Stimulated activated naive B cell treated with anti-CD40 and anti-IgM and Interleukin-4, amounts not matched to agents 10 μg/mL and 1 μg/mL and 100 μg/mL, for 72 hours (primary cell): ENCODE measurements at regions not wholly inside any gene's neighbourhood (a gene's known extent, or its start where the extent isn't known, plus 50 kb on each side); places are given as distances from the start of the nearest gene placed in this dataset.
"Not testable (repeated sequence)": the region's sequence is repeated elsewhere in the genome, so short reads cannot be mapped to it uniquely, and the experiment has no call there.

Experiments used
- ATAC-seq, 2 donors: fragments of 150-1000 bp; cut with Tn5 transposase; replicated peaks; 2 replicates each; pipeline ENCODE4 v1.10.0; 2021; ENCODE audit warnings: moderate library complexity in 1 of 2
- DNase-seq: peaks from one replicate; pipeline ENCODE4 v3.0.0; 2021
- H3K27ac Mint-ChIP-seq: one replicate; pipeline ENCODE4 v1.8.0; 2022; ENCODE audit warnings: mild to moderate bottlenecking, mixed read lengths
- H3K27me3 Mint-ChIP-seq, 2 donors: one replicate each; pipeline ENCODE4 v1.8.0; 2022; ENCODE audit warnings: mixed read lengths in 2 of 2
- H3K36me3 Mint-ChIP-seq, 2 donors: one replicate each; pipeline ENCODE4 v1.8.0; 2022; ENCODE audit warnings: mixed read lengths in 2 of 2, mild to moderate bottlenecking in 1 of 2
- H3K4me1 Mint-ChIP-seq, 2 donors: one replicate each; pipeline ENCODE4 v1.8.0; 2022; ENCODE audit warnings: mixed read lengths in 2 of 2, mild to moderate bottlenecking in 1 of 2
- H3K4me3 Mint-ChIP-seq, 2 donors: one replicate each; pipeline ENCODE4 v1.8.0; 2022; ENCODE audit warnings: mild to moderate bottlenecking in 2 of 2, mixed read lengths in 2 of 2, moderate library complexity in 1 of 2
- H3K9me3 Mint-ChIP-seq, 2 donors: one replicate each; pipeline ENCODE4 v1.8.0; 2022; ENCODE audit warnings: mixed read lengths in 2 of 2, mild to moderate bottlenecking in 1 of 2

GRCh38 chr12:28082096-28082495 lies 108.2 kb upstream of the CCDC91 start:
- H3K9me3 Mint-ChIP-seq = peaks cover 0 to 3% of the 10 kb centered on the region in 2 donors
- peaks cover 0 to 4% of the 10 kb centered on the region in 2 donors for H3K27me3 Mint-ChIP-seq
- no peak overlapping the region for H3K27ac Mint-ChIP-seq
- no peak for DNase-seq
- H3K4me1 Mint-ChIP-seq = no peaks in the 10 kb centered on the region
- no peaks in the 10 kb centered on the region for H3K36me3 Mint-ChIP-seq
- H3K4me3 Mint-ChIP-seq = no peak overlapping the region
- no peak for ATAC-seq

- Mint-ChIP-seq H3K4me3 (no peak overlapping the region), H3K27me3 (peaks cover 0 to 4% of the 10 kb centered on the region in 2 donors), H3K27ac (no peak overlapping the region), H3K36me3 (no peaks in the 10 kb centered on the region), H3K9me3 (peaks cover 0 to 1% of the 10 kb centered on the region in 2 donors), H3K4me1 (no peaks in the 10 kb centered on the region)
- DNase-seq = no peak
- no peak for ATAC-seq
These were observed 106.2 kb upstream of the CCDC91 start for GRCh38 chr12:28083840-28084678.

DNA sequence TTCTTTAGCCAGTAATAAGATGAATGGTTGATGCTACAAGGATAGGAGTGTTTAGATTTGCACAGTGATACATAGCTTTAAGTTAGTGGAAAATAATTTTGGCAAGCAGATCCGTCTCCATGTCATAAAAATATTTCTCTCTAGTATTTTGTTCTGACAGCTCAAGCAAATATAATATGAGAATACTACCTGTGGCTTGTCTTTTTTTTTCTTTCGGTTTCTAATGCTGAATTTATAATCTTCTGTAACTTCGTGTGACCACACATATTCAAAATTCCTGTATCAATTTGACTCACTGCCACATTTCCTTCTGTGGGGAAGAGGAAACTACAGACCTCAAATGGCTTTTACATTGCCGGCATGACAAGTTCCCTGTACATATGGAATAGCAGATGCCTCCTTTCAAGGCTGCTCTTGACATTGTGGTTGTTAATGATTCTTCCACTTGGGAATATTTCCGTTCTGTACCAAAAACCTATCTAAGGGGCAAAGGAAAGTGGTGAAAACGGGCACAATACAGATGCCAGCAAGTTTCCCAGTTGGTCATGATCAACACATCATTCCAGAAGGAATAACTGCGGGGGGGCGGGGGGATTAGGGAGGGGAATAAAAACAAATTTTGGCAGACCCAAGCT lies 103.6 kb upstream of the CCDC91 start:
- no peak overlapping the region for H3K4me3 Mint-ChIP-seq
- peaks cover 5 to 8% of the 10 kb centered on the region in 2 donors for H3K27me3 Mint-ChIP-seq
- no peak for ATAC-seq
- H3K9me3 Mint-ChIP-seq = peaks cover 0 to 1% of the 10 kb centered on the region in 2 donors
- H3K36me3 Mint-ChIP-seq = no peaks in the 10 kb centered on the region
- no peak for DNase-seq
- no peak overlapping the region for H3K27ac Mint-ChIP-seq
- peaks cover 0 to 4% of the 10 kb centered on the region in 2 donors for H3K4me1 Mint-ChIP-seq

- Mint-ChIP-seq H3K27me3 (peaks cover 8 to 10% of the 10 kb centered on the region in 2 donors), H3K9me3 (no peaks in the 10 kb centered on the region), H3K27ac (no peak overlapping the region), H3K36me3 (no peaks in the 10 kb centered on the region), H3K4me3 (no peak overlapping the region), H3K4me1 (peaks cover 0 to 4% of the 10 kb centered on the region in 2 donors)
- DNase-seq = no peak
- ATAC-seq = no peak
These were observed 101.5 kb upstream of the CCDC91 start for GRCh38 chr12:28088566-28089272.

DNA sequence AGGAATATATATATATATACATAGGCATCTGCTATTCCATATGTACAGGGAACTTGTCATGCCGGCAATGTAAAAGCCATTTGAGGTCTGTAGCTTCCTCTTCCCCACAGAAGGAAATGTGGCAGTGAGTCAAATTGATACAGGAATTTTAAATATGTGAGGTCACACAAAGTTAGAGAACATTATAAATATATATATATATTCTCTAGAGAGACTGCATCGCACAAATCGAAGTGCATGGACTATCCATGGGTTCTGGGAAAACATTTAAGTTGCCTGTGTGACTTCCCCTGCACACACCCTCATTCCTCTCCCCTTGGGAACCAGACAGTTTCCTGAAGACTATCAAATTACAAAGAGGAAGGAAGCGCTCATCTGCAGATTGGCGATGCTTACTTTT lies 100.9 kb upstream of the CCDC91 start:
- DNase-seq (no peak), ATAC-seq (no peak)
- Mint-ChIP-seq H3K27ac (no peak overlapping the region), H3K36me3 (no peaks in the 10 kb centered on the region), H3K27me3 (peaks cover 12 to 15% of the 10 kb centered on the region in 2 donors), H3K9me3 (no peaks in the 10 kb centered on the region), H3K4me1 (peaks cover 0 to 4% of the 10 kb centered on the region in 2 donors), H3K4me3 (no peak overlapping the region)

DNA sequence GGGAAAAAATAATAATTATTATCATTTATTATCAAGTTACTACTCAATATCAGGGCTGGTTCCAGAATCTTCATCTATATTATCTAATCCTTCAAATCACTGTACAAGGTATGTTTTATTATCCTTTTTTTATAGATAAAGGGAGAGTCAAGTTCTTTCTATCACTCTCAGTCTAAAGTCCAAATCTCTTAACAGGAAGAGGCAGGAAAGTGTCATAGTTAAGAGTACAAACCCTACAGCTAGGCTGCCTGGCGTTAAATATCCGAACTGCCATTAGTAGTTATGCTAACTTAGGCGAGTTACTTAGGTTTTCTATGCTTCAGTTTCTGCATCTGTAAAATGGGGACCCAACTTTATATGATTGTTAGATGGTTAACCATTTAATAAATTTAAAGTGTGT lies 99.4 kb upstream of the CCDC91 start:
- Mint-ChIP-seq H3K36me3 (no peaks in the 10 kb centered on the region), H3K27ac (no peak overlapping the region), H3K9me3 (no peaks in the 10 kb centered on the region), H3K27me3 (peaks cover 8 to 15% of the 10 kb centered on the region in 2 donors), H3K4me3 (no peak overlapping the region), H3K4me1 (peaks cover 0 to 4% of the 10 kb centered on the region in 2 donors)
- ATAC-seq = no peak
- DNase-seq = no peak

DNA sequence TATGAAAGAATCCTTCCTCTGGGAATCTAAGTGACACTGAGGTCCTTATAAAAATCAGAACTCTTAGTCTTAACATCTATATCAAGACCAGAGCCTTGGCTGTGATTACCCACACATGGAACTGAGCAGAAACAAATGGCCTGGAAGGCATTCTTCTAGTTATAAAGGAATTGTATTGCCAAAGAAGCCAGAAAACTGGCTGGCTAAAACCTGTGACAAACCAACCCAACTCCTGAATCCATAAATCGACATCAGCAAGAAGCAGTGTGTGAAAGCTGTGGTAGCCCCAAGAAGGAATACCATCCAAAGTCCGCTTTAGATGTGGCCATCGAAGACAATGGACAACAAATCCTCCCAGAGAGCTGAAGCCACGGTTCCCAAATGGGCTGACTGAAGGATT lies 97.9 kb upstream of the CCDC91 start:
- DNase-seq (no peak), ATAC-seq (no peak)
- H3K27ac Mint-ChIP-seq = no peak overlapping the region
- peaks cover 8 to 17% of the 10 kb centered on the region in 2 donors for H3K27me3 Mint-ChIP-seq
- H3K36me3 Mint-ChIP-seq = no peaks in the 10 kb centered on the region
- H3K4me1 Mint-ChIP-seq = peaks cover 0 to 4% of the 10 kb centered on the region in 2 donors
- H3K9me3 Mint-ChIP-seq = no peaks in the 10 kb centered on the region
- no peak overlapping the region for H3K4me3 Mint-ChIP-seq

DNA sequence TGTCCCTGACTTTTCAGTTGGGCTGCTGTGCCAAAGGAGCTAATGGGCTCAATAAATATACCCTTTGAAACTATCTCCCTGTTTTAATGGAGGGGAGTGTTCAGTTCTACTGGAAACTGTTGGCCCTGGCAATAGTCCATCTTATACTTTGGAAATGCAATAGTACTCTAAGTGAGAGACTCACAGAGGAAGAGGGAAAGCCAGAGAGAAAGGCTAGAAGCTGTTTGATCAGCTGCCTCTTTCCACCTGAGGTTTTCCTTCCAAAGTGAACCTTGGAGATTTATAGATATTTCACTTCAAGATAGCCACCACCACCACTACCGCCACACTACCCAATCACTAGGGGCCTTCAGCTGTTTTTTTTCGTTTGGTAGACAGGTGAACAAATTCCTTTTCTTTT lies 93.6 kb upstream of the CCDC91 start:
- Mint-ChIP-seq H3K4me3 (no peak overlapping the region), H3K4me1 (no peaks in the 10 kb centered on the region), H3K9me3 (no peaks in the 10 kb centered on the region), H3K27ac (no peak overlapping the region), H3K27me3 (peaks cover 4 to 16% of the 10 kb centered on the region in 2 donors), H3K36me3 (no peaks in the 10 kb centered on the region)
- ATAC-seq = no peak
- DNase-seq = no peak

GRCh38 chr12:28097221-28097620 lies 93.0 kb upstream of the CCDC91 start:
- no peaks in the 10 kb centered on the region for H3K9me3 Mint-ChIP-seq
- no peaks in the 10 kb centered on the region for H3K4me1 Mint-ChIP-seq
- H3K4me3 Mint-ChIP-seq = no peak overlapping the region
- no peak overlapping the region for H3K27ac Mint-ChIP-seq
- H3K27me3 Mint-ChIP-seq = peaks cover 4 to 16% of the 10 kb centered on the region in 2 donors
- no peaks in the 10 kb centered on the region for H3K36me3 Mint-ChIP-seq
- ATAC-seq = no peak
- DNase-seq = no peak

DNA sequence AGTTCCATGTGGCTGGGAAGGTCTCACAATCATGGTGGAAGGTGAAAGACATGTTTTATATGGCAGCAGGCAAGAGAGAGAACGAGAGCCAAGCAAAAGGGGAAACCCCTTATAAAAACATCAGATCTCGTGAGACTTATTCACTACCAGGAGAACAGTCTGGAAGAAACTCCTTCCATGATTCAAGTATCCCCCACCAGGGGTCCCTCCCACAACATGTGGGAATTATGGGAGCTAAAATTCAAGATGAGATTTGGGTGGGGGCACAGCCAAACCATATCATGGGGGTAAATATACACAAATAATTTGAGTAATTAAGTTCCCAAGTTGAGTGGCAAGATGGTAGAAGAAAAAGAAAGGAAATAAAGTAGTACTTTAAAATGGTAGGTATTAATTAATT lies 91.0 kb upstream of the CCDC91 start:
- not testable (repeated sequence) for H3K27me3 Mint-ChIP-seq, H3K4me3 Mint-ChIP-seq, H3K4me1 Mint-ChIP-seq, ATAC-seq, H3K9me3 Mint-ChIP-seq, H3K27ac Mint-ChIP-seq, H3K36me3 Mint-ChIP-seq, DNase-seq

DNA sequence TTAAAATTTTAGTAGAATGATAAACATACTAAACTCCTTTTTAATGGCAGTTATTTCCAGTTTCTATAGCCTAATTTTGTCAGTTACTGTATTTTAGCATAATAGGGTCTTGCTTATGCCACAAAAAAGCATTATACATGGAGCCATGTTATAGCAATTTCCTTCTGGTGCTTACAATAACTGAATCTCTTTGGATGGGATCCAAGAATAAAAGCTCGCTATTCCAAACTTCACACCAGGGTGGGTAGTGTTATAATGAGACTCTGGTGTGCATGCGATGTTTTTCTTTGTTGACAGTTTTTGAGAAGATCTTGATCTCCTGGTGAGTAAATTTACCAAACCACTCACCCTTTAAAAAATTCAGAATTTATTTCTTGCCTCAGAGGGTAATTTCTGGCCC lies 90.4 kb upstream of the CCDC91 start:
- Mint-ChIP-seq H3K4me3 (no peak overlapping the region), H3K36me3 (no peaks in the 10 kb centered on the region), H3K9me3 (no peaks in the 10 kb centered on the region), H3K27me3 (peaks cover 0 to 6% of the 10 kb centered on the region in 2 donors), H3K27ac (no peak overlapping the region), H3K4me1 (no peaks in the 10 kb centered on the region)
- DNase-seq (no peak), ATAC-seq (no peak)

- no peak overlapping the region for H3K4me3 Mint-ChIP-seq
- H3K27ac Mint-ChIP-seq = no peak overlapping the region
- DNase-seq (no peak), ATAC-seq (no peak)
- no peaks in the 10 kb centered on the region for H3K36me3 Mint-ChIP-seq
- H3K27me3 Mint-ChIP-seq = peaks cover 0 to 6% of the 10 kb centered on the region in 2 donors
- no peaks in the 10 kb centered on the region for H3K4me1 Mint-ChIP-seq
- no peaks in the 10 kb centered on the region for H3K9me3 Mint-ChIP-seq
These were observed 89.5 kb upstream of the CCDC91 start for GRCh38 chr12:28100717-28101116.

DNA sequence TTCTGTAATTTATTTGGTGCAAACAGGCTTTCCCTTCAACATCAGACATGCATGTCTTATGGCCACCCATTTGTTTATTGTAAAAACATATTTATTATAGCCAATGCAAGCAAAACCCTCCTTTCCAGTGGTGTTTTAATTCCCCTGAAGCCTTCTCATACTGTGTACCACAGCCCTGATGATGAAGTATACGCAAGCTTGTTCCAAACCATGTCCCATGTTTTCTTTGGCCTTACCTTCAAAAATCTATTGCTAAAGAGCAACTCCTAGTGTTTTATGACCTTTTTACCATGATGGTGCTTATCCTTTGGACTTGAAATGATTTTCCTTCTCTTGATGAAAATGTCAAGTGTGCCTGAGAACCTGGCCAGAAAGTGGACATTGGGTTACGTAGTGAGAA lies 85.9 kb upstream of the CCDC91 start:
- Mint-ChIP-seq H3K4me1 (peaks cover 0 to 7% of the 10 kb centered on the region in 2 donors), H3K4me3 (no peak overlapping the region), H3K36me3 (no peaks in the 10 kb centered on the region), H3K9me3 (peaks cover 1 to 4% of the 10 kb centered on the region in 2 donors), H3K27me3 (no peaks in the 10 kb centered on the region), H3K27ac (no peak overlapping the region)
- ATAC-seq (no peak), DNase-seq (no peak)

DNA sequence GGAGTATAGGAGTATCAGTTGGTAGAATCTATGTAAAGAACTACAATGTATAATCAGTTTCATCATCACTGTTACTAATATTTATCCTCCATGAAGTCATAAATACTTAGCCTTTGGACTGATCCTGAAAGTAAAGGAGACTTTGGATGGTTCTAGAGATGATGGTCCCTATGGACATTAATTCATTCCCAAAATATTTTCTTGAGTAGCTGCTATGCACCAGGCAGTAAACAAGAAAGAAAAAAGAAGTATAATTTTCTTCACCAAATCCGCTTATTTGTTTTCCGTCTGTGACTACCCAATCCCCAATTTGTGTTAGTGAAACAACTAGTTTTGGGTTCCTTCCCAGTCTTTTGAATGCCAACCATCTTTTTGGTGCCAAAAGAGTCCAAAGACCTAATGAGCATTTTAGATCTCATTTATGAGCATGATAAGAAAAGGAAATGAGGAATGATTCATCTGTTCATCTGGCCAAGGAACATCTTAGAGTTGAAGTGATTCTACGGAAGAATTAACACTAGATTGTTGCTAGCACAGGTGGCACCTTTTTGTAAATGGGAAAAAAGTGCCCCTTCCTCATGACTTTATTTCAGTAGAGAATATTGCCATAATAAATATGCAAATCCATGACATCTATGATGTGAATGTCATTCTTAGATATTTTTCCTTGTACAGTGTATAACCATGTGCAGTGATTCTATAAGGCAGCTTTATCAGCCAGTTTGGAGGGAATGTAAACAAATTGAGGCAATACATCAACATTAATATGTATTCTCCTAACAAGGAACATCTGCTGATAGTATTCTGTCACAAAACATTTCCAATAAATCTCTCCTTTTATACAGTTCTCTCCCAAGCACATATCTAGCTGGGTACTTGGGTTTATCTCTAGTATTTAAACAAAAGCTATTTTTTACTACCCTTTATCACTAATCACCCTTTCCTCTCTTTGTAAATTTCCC lies 85.1 kb upstream of the CCDC91 start:
- H3K36me3 Mint-ChIP-seq = no peaks in the 10 kb centered on the region
- H3K27me3 Mint-ChIP-seq = no peaks in the 10 kb centered on the region
- no peak overlapping the region for H3K27ac Mint-ChIP-seq
- ATAC-seq (no peak), DNase-seq (no peak)
- H3K4me3 Mint-ChIP-seq = no peak overlapping the region
- peaks cover 1 to 4% of the 10 kb centered on the region in 2 donors for H3K9me3 Mint-ChIP-seq
- H3K4me1 Mint-ChIP-seq = peaks cover 0 to 7% of the 10 kb centered on the region in 2 donors
